Thoracic aorta (tissue), 2 donors: ENCODE measurements at regions not wholly inside any gene's neighbourhood (a gene's known extent, or its start where the extent isn't known, plus 50 kb on each side); places are given as distances from the start of the nearest gene placed in this dataset.

Experiments
- ATAC-seq: fragments of 150-250 bp; one replicate; pipeline ENCODE4 v1.8.0; 2017; ENCODE audit warnings: low read depth; ENCODE audit not compliant: insufficient number of reproducible peaks, low FRiP score
- DNase-seq: peaks from one replicate; pipeline ENCODE4 v3.0.0-alpha.2; 2020; ENCODE audit warnings: low spot score
- H3K27ac ChIP-seq, 2 donors: fragments of 200-600 bp; sonication (generic); 1 replicate in 1 of 2; 2 replicates in 1 of 2; pipeline ENCODE4 v1.5.1; 2016; ENCODE audit warnings: mild to moderate bottlenecking in 2 of 2, moderate library complexity in 2 of 2
- H3K27me3 ChIP-seq: fragments of 200-600 bp; sonication (generic); replicated peaks from 2 replicates; pipeline ENCODE4 v1.6.0; 2016; ENCODE audit warnings: mild to moderate bottlenecking; ENCODE audit not compliant: insufficient read depth
- H3K36me3 ChIP-seq: fragments of 200-600 bp; sonication (generic); one replicate; pipeline ENCODE4 v1.5.1; 2016
- H3K4me1 ChIP-seq, 2 donors: fragments of 200-600 bp; sonication (generic); 1 replicate in 1 of 2; 2 replicates in 1 of 2; pipeline versions ENCODE4 v1.5.1 to v1.6.0; 2016; ENCODE audit warnings: low read depth in 2 of 2, mild to moderate bottlenecking in 1 of 2; ENCODE audit not compliant: control insufficient read depth in 1 of 2
- H3K4me3 ChIP-seq: fragments of 200-600 bp; sonication (generic); 2 replicates; pipeline ENCODE4 v1.5.1; 2016; ENCODE audit warnings: mild to moderate bottlenecking
- H3K9me3 ChIP-seq: fragments of 200-600 bp; sonication (generic); 2 replicates; pipeline ENCODE4 v1.5.1; 2016
- TF ChIP-seq, protein P1 (sequence below): fragments of 200-600 bp; sonication (generic); IDR thresholded peaks from one replicate; pipeline ENCODE4 v1.5.1; 2019; ENCODE audit warnings: antibody characterized with exemption

DNA sequence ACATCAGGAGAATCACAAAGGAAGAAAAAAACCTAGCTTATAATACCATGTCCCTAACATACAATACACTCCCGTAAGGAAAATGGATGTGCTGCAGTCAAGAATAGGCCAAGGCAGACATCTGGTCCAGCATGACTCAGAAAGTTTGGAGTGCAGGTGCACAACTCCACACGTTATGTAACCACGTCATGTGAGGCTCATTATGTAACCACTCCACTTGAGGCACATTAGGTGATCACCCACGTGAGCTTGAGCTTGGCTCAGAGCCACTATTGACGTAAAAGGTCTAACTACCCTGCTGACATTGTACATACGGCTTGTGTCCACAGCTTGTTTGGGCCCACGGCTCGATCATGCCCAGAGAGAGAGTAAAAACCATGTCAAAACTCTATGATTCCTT lies 99.8 kb upstream of the C1orf21 start:
- TF ChIP-seq, protein P1, sequence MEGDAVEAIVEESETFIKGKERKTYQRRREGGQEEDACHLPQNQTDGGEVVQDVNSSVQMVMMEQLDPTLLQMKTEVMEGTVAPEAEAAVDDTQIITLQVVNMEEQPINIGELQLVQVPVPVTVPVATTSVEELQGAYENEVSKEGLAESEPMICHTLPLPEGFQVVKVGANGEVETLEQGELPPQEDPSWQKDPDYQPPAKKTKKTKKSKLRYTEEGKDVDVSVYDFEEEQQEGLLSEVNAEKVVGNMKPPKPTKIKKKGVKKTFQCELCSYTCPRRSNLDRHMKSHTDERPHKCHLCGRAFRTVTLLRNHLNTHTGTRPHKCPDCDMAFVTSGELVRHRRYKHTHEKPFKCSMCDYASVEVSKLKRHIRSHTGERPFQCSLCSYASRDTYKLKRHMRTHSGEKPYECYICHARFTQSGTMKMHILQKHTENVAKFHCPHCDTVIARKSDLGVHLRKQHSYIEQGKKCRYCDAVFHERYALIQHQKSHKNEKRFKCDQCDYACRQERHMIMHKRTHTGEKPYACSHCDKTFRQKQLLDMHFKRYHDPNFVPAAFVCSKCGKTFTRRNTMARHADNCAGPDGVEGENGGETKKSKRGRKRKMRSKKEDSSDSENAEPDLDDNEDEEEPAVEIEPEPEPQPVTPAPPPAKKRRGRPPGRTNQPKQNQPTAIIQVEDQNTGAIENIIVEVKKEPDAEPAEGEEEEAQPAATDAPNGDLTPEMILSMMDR: no peak
- Histone ChIP-seq H3K4me1 (peaks cover 0 to 13% of the 10 kb centered on the region in 2 donors), H3K27me3 (no peaks in the 10 kb centered on the region), H3K36me3 (no peaks in the 10 kb centered on the region), H3K4me3 (no peak overlapping the region), H3K9me3 (no peaks in the 10 kb centered on the region), H3K27ac (no peak overlapping the region)
- DNase-seq (no peak), ATAC-seq (no peak)

DNA sequence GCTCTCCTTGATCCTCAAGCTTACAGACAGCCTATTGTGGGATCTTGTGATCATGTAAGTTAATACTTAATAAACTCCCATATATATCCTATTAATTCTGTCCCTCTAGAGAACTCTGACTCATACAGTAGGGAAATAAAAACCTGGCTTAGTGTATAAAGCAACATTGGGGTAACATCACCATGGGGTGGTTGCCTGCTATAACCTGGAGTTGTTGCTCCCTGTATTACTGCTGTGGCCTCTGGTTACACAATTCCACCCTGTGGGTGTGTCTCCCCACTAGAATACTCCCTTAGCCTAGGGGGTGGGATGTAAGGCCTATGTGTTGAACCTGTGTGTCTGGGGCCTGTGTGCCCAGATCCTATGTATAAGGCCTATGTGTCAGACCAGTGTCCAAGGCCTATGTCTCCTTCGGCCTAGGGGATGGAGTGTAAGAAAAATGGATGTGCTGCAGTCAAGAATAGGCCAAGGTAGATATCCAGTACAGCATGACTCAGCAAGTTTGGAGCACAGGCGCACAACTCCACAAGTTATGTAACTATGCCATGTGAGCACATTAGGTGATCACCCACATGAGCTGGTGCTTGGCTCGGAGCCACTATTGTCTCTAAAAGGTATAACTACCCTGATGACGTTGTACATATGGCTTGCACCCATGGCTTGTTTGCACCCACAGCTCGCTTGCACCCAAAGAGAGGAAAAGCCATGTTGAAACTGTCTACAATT lies 96.8 kb upstream of the C1orf21 start:
- H3K27ac ChIP-seq: no peak overlapping the region
- H3K36me3 ChIP-seq: no peaks in the 10 kb centered on the region
- no peak overlapping the region for H3K4me3 ChIP-seq
- no peaks in the 10 kb centered on the region for H3K4me1 ChIP-seq
- ATAC-seq (no peak), DNase-seq (no peak)
- H3K9me3 ChIP-seq: no peaks in the 10 kb centered on the region
- no peaks in the 10 kb centered on the region for H3K27me3 ChIP-seq
- TF ChIP-seq, protein P1: no peak

DNA sequence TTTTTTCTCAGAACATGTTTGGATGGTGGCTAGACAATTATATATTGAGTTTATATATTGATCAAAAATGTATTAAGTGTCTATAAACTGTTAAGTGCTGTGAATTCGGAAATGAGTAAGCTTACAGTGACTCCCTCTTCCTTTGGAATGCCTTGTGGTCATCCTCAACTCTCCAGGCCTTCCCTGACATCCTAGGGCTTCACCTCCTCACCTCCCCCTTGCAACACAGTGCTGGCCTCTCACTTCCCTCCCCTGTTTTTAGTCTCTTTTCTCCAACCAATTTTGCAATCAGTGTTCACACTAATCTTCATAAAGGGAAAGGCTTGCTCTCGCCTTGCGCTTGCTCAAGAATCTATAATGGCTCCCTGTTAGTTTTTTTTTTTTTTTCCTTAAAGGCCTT lies 95.1 kb upstream of the C1orf21 start:
- ATAC-seq: no peak
- DNase-seq: no peak
- H3K27ac ChIP-seq: no peak overlapping the region

DNA sequence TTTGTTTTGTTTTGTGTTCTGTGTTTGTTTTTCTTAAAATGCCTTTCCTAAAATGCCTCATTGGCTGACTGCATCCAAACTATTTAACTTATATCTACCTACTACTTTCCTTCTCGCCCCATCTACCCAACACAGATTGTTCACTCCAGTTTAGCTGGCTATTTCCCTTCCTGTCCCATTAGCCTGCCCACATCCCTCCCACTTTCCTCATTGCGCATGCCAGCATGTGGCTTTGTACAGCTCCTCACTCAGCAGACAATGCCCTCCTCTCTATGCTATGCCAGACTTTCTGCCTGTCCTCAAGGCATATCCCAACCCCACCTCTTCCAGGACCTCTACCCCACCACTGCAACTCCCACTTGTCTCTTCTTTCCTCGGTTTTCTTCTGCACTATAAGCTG lies 94.7 kb upstream of the C1orf21 start:
- TF ChIP-seq, protein P1: no peak
- Histone ChIP-seq H3K9me3 (no peaks in the 10 kb centered on the region), H3K27me3 (no peaks in the 10 kb centered on the region)

More for the DNA sequence above, 95.1 kb upstream of the C1orf21 start:
- Histone ChIP-seq H3K4me3 (no peak overlapping the region), H3K9me3 (no peaks in the 10 kb centered on the region), H3K27me3 (no peaks in the 10 kb centered on the region), H3K36me3 (no peaks in the 10 kb centered on the region), H3K4me1 (peaks cover 4 to 5% of the 10 kb centered on the region in 2 donors)
- TF ChIP-seq, protein P1: no peak

DNA sequence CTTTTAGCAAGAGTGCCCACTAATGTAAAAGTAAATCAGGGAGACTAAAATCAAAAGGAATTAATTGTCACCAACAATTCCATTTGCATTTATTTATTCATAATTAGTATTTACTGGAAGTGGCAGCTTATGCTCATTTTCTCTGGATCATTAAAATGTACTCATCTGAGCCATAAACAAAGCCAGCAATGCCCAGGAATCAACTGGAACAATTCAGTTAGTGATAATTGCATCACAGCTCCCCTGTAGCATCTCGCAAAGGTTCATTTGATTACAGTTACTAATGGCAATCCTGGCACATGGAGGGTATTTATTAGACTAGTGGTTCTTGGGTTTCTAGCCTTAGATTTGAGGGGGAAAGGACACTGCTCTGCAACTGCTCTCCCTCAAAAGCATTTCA lies 92.7 kb upstream of the C1orf21 start:
- TF ChIP-seq, protein P1: no peak
- DNase-seq: no peak
- ATAC-seq: no peak
- Histone ChIP-seq H3K4me3 (no peak overlapping the region), H3K27me3 (no peaks in the 10 kb centered on the region), H3K4me1 (peaks cover 6 to 26% of the 10 kb centered on the region in 2 donors), H3K27ac (no peak overlapping the region), H3K9me3 (no peaks in the 10 kb centered on the region), H3K36me3 (no peaks in the 10 kb centered on the region)

More for the DNA sequence above, 94.7 kb upstream of the C1orf21 start:
- H3K4me3 ChIP-seq: no peak overlapping the region
- no peak overlapping the region for H3K27ac ChIP-seq
- no peak for DNase-seq
- no peaks in the 10 kb centered on the region for H3K36me3 ChIP-seq
- H3K4me1 ChIP-seq: peaks cover 6 to 9% of the 10 kb centered on the region in 2 donors
- ATAC-seq: no peak
